ENCODE measurements at regions not wholly inside any gene's neighbourhood (a gene's known extent, or its start where the extent isn't known, plus 50 kb on each side); places are given as distances from the start of the nearest gene placed in this dataset.
"Not testable (repeated sequence)": the region's sequence is repeated elsewhere in the genome, so short reads cannot be mapped to it uniquely, and the experiment has no call there.

- DNase-seq, result no peak
- Mint-ChIP-seq H3K4me3 (ENCODE audit: unreplicated experiment) (no peak overlapping the region), H3K27ac (ENCODE audit: unreplicated experiment) (no peak overlapping the region), H3K4me1 (ENCODE audit: low read depth, unreplicated experiment) (peaks cover 8% of the 10 kb centered on the region), H3K9me3 (ENCODE audit: unreplicated experiment) (no peaks in the 10 kb centered on the region), H3K36me3 (ENCODE audit: unreplicated experiment) (no peaks in the 10 kb centered on the region), H3K27me3 (ENCODE audit: unreplicated experiment) (no peaks in the 10 kb centered on the region)
- TF ChIP-seq, protein P1, sequence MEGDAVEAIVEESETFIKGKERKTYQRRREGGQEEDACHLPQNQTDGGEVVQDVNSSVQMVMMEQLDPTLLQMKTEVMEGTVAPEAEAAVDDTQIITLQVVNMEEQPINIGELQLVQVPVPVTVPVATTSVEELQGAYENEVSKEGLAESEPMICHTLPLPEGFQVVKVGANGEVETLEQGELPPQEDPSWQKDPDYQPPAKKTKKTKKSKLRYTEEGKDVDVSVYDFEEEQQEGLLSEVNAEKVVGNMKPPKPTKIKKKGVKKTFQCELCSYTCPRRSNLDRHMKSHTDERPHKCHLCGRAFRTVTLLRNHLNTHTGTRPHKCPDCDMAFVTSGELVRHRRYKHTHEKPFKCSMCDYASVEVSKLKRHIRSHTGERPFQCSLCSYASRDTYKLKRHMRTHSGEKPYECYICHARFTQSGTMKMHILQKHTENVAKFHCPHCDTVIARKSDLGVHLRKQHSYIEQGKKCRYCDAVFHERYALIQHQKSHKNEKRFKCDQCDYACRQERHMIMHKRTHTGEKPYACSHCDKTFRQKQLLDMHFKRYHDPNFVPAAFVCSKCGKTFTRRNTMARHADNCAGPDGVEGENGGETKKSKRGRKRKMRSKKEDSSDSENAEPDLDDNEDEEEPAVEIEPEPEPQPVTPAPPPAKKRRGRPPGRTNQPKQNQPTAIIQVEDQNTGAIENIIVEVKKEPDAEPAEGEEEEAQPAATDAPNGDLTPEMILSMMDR (IDR thresholded peaks at IDR 0.05; ENCODE audit: partially characterized antibody, unreplicated experiment), result no peak
These were observed 1887.7 kb upstream of the PCDH7 start for GRCh38 chr4:28832444-28832843.

- DNase-seq, result no peak
These were observed 1886.0 kb upstream of the PCDH7 start for GRCh38 chr4:28834120-28834519.

GRCh38 chr4:28835501-28835900 is 1884.7 kb upstream of the PCDH7 start:
- no peaks in the 10 kb centered on the region for H3K9me3 Mint-ChIP-seq (ENCODE audit: unreplicated experiment)

More at GRCh38 chr4:28834120-28834519, 1886.0 kb upstream of the PCDH7 start:
- Mint-ChIP-seq H3K4me3 (ENCODE audit: unreplicated experiment) (no peak overlapping the region), H3K27me3 (ENCODE audit: unreplicated experiment) (no peaks in the 10 kb centered on the region), H3K4me1 (ENCODE audit: low read depth, unreplicated experiment) (peaks cover 8% of the 10 kb centered on the region), H3K9me3 (ENCODE audit: unreplicated experiment) (no peaks in the 10 kb centered on the region), H3K27ac (ENCODE audit: unreplicated experiment) (no peak overlapping the region), H3K36me3 (ENCODE audit: unreplicated experiment) (no peaks in the 10 kb centered on the region)
- TF ChIP-seq, protein P1 (IDR thresholded peaks at IDR 0.05; ENCODE audit: partially characterized antibody, unreplicated experiment), result no peak

DNA sequence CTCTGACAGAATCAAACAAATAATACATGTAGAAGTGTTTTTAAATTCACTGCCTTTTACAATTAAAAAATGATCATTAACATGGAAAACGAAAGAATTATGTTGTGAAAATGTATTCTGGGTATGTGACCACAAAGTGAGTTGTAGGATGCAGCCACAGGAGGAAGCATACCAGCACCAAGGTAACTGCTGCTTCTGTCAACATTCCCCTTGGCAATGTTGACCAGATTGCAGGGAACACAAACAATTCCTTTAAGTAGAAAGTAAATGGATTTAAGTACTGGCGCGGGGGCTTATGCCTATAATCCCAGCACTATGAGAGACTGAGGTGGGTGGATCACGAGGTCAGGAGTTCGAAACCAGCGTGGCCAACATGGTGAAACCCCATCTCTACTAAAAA is 1877.9 kb upstream of the PCDH7 start:
- TF ChIP-seq, protein P1 (IDR thresholded peaks at IDR 0.05; ENCODE audit: partially characterized antibody, unreplicated experiment), result no peak
- DNase-seq, result no peak
- no peaks in the 10 kb centered on the region for H3K27me3 Mint-ChIP-seq (ENCODE audit: unreplicated experiment)
- no peak overlapping the region for H3K4me3 Mint-ChIP-seq (ENCODE audit: unreplicated experiment)
- no peak overlapping the region for H3K27ac Mint-ChIP-seq (ENCODE audit: unreplicated experiment)
- H3K4me1 Mint-ChIP-seq (ENCODE audit: low read depth, unreplicated experiment), result no peaks in the 10 kb centered on the region
- H3K36me3 Mint-ChIP-seq (ENCODE audit: unreplicated experiment), result no peaks in the 10 kb centered on the region
- no peaks in the 10 kb centered on the region for H3K9me3 Mint-ChIP-seq (ENCODE audit: unreplicated experiment)

More at GRCh38 chr4:28835501-28835900, 1884.7 kb upstream of the PCDH7 start:
- no peaks in the 10 kb centered on the region for H3K36me3 Mint-ChIP-seq (ENCODE audit: unreplicated experiment)
- TF ChIP-seq, protein P1 (IDR thresholded peaks at IDR 0.05; ENCODE audit: partially characterized antibody, unreplicated experiment), result no peak
- peaks cover 8% of the 10 kb centered on the region for H3K4me1 Mint-ChIP-seq (ENCODE audit: low read depth, unreplicated experiment)
- no peak for DNase-seq
- no peaks in the 10 kb centered on the region for H3K27me3 Mint-ChIP-seq (ENCODE audit: unreplicated experiment)
- no peak overlapping the region for H3K27ac Mint-ChIP-seq (ENCODE audit: unreplicated experiment)
- no peak overlapping the region for H3K4me3 Mint-ChIP-seq (ENCODE audit: unreplicated experiment)

- no peak overlapping the region for H3K27ac Mint-ChIP-seq (ENCODE audit: unreplicated experiment)
- TF ChIP-seq, protein P1 (IDR thresholded peaks at IDR 0.05; ENCODE audit: partially characterized antibody, unreplicated experiment), result no peak
- H3K4me3 Mint-ChIP-seq (ENCODE audit: unreplicated experiment), result no peak overlapping the region
- H3K27me3 Mint-ChIP-seq (ENCODE audit: unreplicated experiment), result no peaks in the 10 kb centered on the region
- no peak for DNase-seq
- no peaks in the 10 kb centered on the region for H3K36me3 Mint-ChIP-seq (ENCODE audit: unreplicated experiment)
- H3K4me1 Mint-ChIP-seq (ENCODE audit: low read depth, unreplicated experiment), result no peaks in the 10 kb centered on the region
- H3K9me3 Mint-ChIP-seq (ENCODE audit: unreplicated experiment), result no peaks in the 10 kb centered on the region
These were observed 1875.0 kb upstream of the PCDH7 start for GRCh38 chr4:28845158-28845557.

GRCh38 chr4:28857028-28857427 is 1863.1 kb upstream of the PCDH7 start:
- H3K36me3 Mint-ChIP-seq (ENCODE audit: unreplicated experiment); H3K27ac Mint-ChIP-seq (ENCODE audit: unreplicated experiment); H3K27me3 Mint-ChIP-seq (ENCODE audit: unreplicated experiment); H3K9me3 Mint-ChIP-seq (ENCODE audit: unreplicated experiment); H3K4me3 Mint-ChIP-seq (ENCODE audit: unreplicated experiment); H3K4me1 Mint-ChIP-seq (ENCODE audit: low read depth, unreplicated experiment); DNase-seq: not testable (repeated sequence)

All from glutamatergic neuron (in vitro differentiated cells).